ENCODE measurements at regions not wholly inside any gene's neighbourhood (a gene's known extent, or its start where the extent isn't known, plus 50 kb on each side); places are given as distances from the start of the nearest gene placed in this dataset.
"Not testable (repeated sequence)": the region's sequence is repeated elsewhere in the genome, so short reads cannot be mapped to it uniquely, and the experiment has no call there.

GRCh38 chr12:97813301-97813700, 350.7 kb downstream of the RMST start:
- no peak for DNase-seq

GRCh38 chr12:97821806-97822205, 359.2 kb downstream of the RMST start:
- DNase-seq, result no peak

- no peak for DNase-seq
Measured at GRCh38 chr12:97835541-97835940, 372.9 kb downstream of the RMST start.

- no peak for DNase-seq
Measured at GRCh38 chr12:97837401-97837800, 374.8 kb downstream of the RMST start.

GRCh38 chr12:97848051-97848450, 385.4 kb downstream of the RMST start:
- no peak for DNase-seq

- no peak for DNase-seq
Measured at GRCh38 chr12:97854477-97854876, 391.9 kb downstream of the RMST start.

- DNase-seq, result no peak
Measured at GRCh38 chr12:97862072-97862471, 399.5 kb downstream of the RMST start.

GRCh38 chr12:97875064-97875463, 412.5 kb downstream of the RMST start:
- no peak for DNase-seq

GRCh38 chr12:97876780-97877179, 414.2 kb downstream of the RMST start:
- DNase-seq, result no peak

GRCh38 chr12:97877404-97877803, 414.8 kb downstream of the RMST start:
- no peak for DNase-seq

- DNase-seq, result no peak
Measured at GRCh38 chr12:97886511-97887176, 424.0 kb downstream of the RMST start.

- not testable (repeated sequence) for DNase-seq
Measured at GRCh38 chr12:97897881-97898280, 435.3 kb downstream of the RMST start.

- DNase-seq, result no peak
Measured at GRCh38 chr12:97899529-97899928, 436.9 kb downstream of the RMST start.

- no peak for DNase-seq
Measured at GRCh38 chr12:97899956-97900355, 437.4 kb downstream of the RMST start.

GRCh38 chr12:97903356-97903755, 440.8 kb downstream of the RMST start:
- DNase-seq, result no peak

GRCh38 chr12:97907504-97907903, 444.9 kb downstream of the RMST start:
- DNase-seq, result no peak

- no peak for DNase-seq
Measured at GRCh38 chr12:97910559-97910958, 448.0 kb downstream of the RMST start.

- no peak for DNase-seq
Measured at GRCh38 chr12:97912943-97913342, 450.3 kb downstream of the RMST start.

GRCh38 chr12:97921979-97922722, 459.5 kb downstream of the RMST start:
- DNase-seq, result no peak

- DNase-seq, result no peak
Measured at GRCh38 chr12:97923546-97923945, 460.9 kb downstream of the RMST start.

- no peak for DNase-seq
Measured at GRCh38 chr12:97924122-97924521, 461.5 kb downstream of the RMST start.

- no peak for DNase-seq
Measured at GRCh38 chr12:97927977-97928376, 465.4 kb downstream of the RMST start.

- no peak for DNase-seq
Measured at GRCh38 chr12:97936165-97936564, 473.6 kb downstream of the RMST start.

GRCh38 chr12:97938031-97938430, 475.4 kb downstream of the RMST start:
- no peak for DNase-seq

GRCh38 chr12:97939156-97939555, 476.6 kb downstream of the RMST start:
- DNase-seq, result no peak

Data from activated CD4-positive, alpha-beta T cell treated with anti-CD3 and anti-CD28 coated beads for 1 hour (primary cell).